ENCODE measurements at regions not wholly inside any gene's neighbourhood (a gene's known extent, or its start where the extent isn't known, plus 50 kb on each side); places are given as distances from the start of the nearest gene placed in this dataset.
"Not testable (repeated sequence)": the region's sequence is repeated elsewhere in the genome, so short reads cannot be mapped to it uniquely, and the experiment has no call there.

DNA sequence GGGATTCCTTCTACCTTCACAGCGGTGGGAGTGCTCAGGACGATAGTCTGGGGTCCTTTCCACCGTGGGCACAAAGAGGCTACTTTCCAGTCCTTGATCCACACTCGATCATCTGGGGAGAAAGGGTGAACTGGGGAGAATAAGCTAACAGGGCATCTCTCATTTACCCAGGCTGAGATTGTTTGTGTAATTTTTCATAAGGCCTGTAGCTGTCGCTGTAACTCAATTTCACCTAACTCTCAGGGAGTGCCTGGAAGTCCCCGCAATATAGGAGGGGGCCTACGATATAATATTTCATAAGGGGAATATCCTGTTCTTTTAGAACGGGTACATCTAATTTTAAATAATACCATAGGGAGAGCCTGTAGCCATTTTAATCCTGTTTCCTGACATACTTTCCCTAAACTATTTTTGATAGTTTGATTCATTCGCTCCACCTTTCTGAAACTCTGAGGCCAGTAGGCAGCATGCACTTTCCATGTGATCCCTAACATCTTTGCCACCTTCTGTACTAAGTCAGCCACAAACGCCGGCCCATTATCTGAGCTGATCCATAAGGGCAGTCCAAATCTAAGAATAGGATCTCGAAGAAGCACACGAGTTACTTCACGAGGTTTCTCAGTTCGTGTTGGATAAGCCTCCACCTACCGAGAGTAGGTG lies 127.2 kb upstream of the CCZ1B start:
- DNase-seq (ENCODE audit: low read depth); H3K4me3 ChIP-seq (ENCODE audit: low read depth, low read length): not testable (repeated sequence)
- TF ChIP-seq, protein P1, sequence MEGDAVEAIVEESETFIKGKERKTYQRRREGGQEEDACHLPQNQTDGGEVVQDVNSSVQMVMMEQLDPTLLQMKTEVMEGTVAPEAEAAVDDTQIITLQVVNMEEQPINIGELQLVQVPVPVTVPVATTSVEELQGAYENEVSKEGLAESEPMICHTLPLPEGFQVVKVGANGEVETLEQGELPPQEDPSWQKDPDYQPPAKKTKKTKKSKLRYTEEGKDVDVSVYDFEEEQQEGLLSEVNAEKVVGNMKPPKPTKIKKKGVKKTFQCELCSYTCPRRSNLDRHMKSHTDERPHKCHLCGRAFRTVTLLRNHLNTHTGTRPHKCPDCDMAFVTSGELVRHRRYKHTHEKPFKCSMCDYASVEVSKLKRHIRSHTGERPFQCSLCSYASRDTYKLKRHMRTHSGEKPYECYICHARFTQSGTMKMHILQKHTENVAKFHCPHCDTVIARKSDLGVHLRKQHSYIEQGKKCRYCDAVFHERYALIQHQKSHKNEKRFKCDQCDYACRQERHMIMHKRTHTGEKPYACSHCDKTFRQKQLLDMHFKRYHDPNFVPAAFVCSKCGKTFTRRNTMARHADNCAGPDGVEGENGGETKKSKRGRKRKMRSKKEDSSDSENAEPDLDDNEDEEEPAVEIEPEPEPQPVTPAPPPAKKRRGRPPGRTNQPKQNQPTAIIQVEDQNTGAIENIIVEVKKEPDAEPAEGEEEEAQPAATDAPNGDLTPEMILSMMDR (IDR thresholded peaks at IDR 0.05; ENCODE audit: low read depth, low read length, missing control alignments) = peak; percentile 29

DNA sequence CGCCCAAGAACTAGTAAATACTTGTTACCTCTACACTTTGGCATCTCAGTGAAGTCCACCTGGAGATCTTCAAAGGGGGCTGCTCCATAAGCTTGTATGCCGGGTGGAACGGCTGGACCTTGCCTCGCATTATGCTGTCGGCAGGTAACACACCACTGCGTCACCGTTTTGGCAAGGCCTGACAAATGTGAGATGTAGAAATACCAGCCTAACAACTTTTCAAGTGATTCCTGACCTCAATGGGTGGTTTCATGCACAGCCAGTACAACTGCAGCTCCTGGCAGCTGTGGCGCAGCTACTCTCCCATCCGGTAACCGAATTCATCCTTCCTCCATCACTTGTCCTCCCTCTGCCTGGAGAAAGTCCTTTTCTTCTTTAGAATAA lies 127.7 kb upstream of the CCZ1B start:
- not testable (repeated sequence) for DNase-seq (ENCODE audit: low read depth); H3K4me3 ChIP-seq (ENCODE audit: low read depth, low read length)

DNA sequence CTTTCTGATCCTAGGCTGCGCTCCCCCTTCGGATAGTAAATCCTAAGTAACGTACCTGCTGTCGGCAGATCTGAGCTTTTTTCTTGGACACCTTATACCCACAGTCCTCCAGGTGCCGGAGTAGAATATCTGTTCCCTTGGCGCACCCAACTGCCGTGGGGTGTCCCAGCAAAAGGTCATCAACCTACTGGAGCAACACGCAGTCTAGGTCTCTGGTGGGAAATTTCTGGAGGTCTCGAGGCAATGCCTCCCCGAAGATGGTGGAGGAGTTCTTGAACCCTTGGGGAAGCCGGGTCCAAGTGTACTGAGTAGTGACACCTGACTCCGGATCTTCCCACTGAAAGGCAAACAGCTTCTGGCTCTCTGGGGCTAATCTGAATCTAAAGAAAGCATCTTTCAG lies 129.3 kb upstream of the CCZ1B start:
- not testable (repeated sequence) for DNase-seq (ENCODE audit: low read depth); H3K4me3 ChIP-seq (ENCODE audit: low read depth, low read length)

DNA sequence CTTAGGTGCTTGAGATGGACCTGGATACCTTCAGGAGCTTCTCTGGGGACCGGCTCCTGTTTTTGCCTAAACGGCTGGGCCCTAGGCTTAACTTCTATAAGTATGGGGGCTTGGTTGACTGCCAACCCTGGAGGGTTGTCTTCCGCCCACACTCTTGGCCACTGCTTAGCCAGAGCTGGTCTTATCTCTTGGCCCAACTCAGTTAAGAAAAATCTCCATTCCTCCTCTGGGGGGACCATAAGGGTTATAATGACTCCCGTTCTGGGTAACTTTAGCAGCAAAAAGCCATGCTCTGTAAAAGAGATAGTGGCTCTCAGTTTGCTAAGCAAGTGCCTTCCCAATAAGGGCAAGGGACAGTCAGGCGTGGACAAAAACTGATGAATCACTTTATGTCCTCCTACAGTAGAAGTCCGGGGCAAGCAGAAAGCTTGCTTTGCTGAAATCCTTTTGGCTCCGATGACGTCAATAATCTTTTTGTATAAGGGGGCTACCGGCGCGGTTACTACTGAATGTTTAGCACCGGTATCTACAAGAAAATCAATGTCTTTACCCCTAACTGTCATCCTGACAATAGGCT lies 130.0 kb upstream of the CCZ1B start:
- not testable (repeated sequence) for H3K4me3 ChIP-seq (ENCODE audit: low read depth, low read length); DNase-seq (ENCODE audit: low read depth)

DNA sequence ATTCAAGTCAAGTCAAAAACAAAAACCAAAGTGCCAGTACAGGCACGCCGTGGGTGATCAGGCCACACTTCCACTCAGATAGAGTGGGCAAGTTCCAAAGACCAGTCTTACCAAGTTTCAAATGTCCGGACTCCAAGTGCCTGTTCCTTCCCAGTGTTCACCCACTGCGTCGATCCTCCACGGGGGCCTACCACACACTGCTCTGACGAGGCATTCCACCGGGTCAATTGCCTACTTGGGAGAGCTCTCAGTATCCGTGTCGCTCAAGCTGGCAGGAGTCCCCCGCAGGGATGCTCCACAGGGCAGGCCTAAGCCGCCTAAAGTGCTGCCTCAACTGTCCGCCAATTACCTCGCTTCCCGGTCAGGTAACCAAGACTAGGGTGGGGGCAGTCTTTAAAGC lies 132.3 kb upstream of the CCZ1B start:
- not testable (repeated sequence) for DNase-seq (ENCODE audit: low read depth)

DNA sequence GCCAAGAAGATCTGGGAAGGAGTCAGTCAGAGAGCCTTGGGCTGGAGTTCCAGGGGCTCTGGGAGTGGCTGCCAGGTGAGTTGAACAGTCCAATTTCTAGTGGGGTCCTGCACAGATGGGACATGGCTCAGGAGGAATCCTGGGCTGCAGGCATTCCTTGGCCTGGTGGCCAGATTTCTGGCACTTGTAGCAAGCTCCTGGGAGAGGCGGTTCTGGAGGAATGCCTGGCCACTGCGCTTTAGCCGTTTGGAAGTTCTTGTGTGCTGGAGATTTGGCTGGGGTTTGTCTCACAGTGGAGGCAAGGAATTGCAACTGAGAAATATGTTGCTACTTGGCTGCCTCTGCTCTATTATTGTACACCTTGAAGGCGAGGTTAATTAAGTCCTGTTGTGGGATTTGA lies 133.9 kb upstream of the CCZ1B start:
- not testable (repeated sequence) for DNase-seq (ENCODE audit: low read depth); H3K4me3 ChIP-seq (ENCODE audit: low read depth, low read length)

More for the DNA sequence above, 132.3 kb upstream of the CCZ1B start:
- not testable (repeated sequence) for H3K4me3 ChIP-seq (ENCODE audit: low read depth, low read length)

DNA sequence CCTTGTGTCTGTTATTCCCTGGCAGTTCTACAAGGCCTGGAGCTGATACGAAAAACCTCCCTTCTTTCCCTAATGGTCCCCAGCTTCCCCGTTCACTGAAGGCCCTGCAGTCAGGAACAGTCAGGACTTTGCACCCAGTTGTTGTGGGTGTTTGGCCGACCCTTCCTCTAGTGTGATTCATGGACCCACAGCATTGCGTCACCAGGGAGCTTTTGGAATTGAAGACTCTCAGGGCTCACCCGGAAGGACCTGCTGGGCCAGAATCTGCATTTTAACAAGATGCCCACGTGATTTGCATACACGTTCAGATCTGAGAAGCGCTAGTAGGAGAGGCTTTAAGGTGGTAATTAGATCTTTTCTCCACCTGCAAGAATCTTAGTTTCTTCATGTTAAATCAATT lies 136.8 kb upstream of the CCZ1B start:
- not testable (repeated sequence) for DNase-seq (ENCODE audit: low read depth)

DNA sequence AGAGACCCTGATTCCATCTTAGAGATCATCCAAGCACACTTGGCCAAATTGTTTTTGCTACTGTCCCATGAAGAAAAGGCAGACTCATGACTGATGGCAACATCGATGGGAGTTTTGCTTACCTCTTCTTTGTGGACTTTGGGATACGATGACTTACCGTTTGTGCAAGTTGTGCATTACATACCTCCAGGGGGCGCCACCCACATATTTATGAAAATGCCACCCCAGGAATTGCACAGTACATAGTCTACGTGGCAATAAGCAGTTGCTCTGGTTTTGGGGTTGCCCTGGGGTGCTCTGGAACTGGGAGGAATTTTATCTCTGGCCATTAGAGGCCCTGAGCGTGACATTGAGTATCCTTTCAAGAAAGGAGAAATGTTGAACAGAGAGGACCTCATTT lies 139.0 kb upstream of the CCZ1B start:
- H3K4me3 ChIP-seq (ENCODE audit: low read depth, low read length); DNase-seq (ENCODE audit: low read depth): not testable (repeated sequence)
- TF ChIP-seq, protein P1 (IDR thresholded peaks at IDR 0.05; ENCODE audit: low read depth, low read length, missing control alignments) = peak; percentile 37

More for the DNA sequence above, 136.8 kb upstream of the CCZ1B start:
- H3K4me3 ChIP-seq (ENCODE audit: low read depth, low read length) = not testable (repeated sequence)

DNA sequence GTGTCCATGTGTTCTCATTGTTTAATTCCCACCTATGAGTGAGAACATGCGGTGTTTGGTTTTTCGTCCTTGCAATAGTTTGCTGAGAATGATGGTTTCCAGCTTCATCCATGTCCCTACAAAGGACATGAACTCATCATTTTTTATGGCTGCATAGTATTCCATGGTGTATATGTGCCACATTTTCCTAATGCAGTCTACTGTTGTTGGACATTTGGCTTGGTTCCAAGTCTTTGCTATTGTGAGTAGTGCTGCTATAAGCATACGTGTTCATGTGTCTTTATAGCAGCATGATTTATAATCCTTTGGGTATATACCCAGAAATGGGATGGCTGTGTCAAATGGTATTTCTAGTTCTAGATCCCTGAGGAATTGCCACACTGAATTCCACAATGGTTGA lies 144.1 kb upstream of the CCZ1B start:
- H3K4me3 ChIP-seq (ENCODE audit: low read depth, low read length); DNase-seq (ENCODE audit: low read depth): not testable (repeated sequence)

DNA sequence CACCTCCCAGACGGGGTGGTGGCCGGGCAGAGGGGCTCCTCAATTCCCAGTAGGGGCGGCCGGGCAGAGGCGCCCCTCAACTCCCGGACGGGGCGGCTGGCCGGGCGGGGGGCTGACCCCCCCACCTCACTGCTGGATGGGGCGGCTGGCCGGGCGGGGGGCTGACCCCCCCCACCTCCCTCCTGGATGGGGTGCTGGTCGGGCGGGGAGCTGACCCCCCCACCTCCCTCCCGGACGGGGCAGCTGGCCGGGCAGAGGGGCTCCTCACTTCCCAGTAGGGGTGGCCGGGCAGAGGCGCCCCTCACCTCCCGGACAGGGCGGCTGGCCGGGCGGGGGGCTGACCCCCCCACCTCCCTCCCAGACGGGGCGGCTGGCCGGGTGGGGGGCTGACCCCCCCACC lies 148.8 kb upstream of the CCZ1B start:
- not testable (repeated sequence) for H3K4me3 ChIP-seq (ENCODE audit: low read depth, low read length)

DNA sequence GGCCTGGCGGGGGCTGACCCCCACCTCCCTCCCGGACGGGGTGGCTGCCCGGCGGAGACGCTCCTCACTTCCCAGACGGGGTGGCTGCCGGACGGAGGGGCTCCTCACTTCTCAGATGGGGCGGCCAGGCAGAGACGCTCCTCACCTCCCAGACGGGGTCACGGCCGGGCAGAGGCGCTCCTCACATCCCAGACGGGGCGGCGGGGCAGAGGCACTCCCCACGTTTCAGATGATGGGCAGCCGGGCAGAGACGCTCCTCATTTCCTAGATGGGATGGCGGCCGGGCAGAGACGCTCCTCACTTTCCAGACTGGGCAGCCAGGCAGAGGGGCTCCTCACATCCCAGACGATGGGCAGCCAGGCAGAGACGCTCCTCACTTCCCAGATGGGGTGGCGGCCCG lies 149.3 kb upstream of the CCZ1B start:
- H3K4me3 ChIP-seq (ENCODE audit: low read depth, low read length); DNase-seq (ENCODE audit: low read depth): not testable (repeated sequence)

More for the DNA sequence above, 148.8 kb upstream of the CCZ1B start:
- not testable (repeated sequence) for DNase-seq (ENCODE audit: low read depth)

DNA sequence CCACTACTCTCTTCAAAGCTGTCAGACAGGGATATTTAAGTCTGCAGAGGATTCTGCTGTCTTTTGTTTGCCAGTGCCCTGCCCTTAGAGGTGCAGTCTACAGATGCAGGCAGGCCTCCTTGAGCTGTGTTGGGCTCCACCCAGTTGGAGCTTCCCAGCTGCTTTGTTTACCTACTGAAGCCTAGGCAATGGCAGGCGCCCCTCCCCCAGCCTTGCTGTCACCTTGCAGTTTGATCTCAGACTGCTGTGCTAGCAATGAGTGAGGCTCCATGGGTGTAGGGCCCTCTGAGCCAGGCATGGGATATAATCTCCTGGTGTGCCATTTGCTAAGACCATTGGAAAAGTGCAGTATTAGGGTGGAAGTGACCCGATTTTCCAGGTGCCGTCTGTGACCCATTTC lies 151.3 kb upstream of the CCZ1B start:
- not testable (repeated sequence) for H3K4me3 ChIP-seq (ENCODE audit: low read depth, low read length); DNase-seq (ENCODE audit: low read depth)

DNA sequence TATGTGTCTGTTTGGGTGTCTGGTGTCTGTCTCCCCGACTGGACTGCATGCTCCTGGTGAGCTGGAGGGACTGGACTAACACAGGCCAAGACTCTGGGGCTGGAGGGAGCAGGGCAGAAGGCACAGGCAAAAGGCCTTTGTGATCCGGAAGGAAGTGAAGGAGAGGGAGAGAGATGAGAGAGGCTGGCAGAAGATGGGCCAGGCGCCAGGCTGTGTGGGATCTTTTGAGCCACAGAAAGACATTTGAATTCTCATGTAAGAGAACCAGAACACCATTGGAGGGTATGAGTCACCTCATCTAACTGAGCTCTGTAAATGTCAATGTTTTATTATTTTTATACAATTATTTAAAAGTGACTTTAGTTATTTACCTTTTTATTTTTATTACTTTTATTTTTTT lies 152.3 kb upstream of the CCZ1B start:
- DNase-seq (ENCODE audit: low read depth); H3K4me3 ChIP-seq (ENCODE audit: low read depth, low read length): not testable (repeated sequence)

DNA sequence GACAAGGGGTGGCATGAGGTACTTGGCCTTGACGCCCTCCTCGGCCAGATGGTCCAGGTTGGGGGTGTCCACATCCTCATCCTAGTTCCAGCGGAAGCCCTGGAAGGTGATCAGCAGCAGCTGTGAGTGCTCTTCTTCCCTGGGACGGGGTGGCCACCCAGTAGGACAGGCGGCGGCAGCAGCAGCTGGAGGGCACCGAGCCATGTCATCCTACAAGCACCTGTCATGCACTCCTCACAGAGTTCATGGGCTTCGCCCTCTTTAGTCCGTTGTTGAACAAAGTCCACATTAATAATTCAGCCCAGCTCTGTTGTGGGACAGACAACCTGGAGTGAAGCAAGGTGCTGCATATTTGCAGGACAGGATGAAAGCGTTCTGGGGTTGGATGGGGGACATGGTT lies 153.4 kb upstream of the CCZ1B start:
- H3K4me3 ChIP-seq (ENCODE audit: low read depth, low read length); DNase-seq (ENCODE audit: low read depth): not testable (repeated sequence)

DNA sequence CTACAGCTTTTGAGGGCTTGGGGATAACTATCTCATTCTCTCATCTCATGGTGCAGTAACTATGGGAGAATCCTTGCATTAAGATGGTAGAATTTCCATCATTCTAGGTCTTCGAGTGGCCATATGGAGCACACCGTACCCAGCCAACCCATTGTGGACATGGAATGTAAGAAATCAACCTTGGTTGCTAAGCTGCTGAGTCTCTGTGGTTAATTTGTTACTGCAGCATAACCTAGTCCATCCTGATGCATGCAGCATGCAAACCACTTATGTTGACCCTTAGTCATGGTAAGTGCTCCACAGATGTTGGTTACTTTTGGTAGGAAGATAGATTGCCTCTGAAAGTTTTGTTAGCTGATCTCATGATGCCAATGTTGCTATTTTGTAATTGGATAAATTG lies 156.3 kb upstream of the CCZ1B start:
- not testable (repeated sequence) for DNase-seq (ENCODE audit: low read depth); H3K4me3 ChIP-seq (ENCODE audit: low read depth, low read length)

DNA sequence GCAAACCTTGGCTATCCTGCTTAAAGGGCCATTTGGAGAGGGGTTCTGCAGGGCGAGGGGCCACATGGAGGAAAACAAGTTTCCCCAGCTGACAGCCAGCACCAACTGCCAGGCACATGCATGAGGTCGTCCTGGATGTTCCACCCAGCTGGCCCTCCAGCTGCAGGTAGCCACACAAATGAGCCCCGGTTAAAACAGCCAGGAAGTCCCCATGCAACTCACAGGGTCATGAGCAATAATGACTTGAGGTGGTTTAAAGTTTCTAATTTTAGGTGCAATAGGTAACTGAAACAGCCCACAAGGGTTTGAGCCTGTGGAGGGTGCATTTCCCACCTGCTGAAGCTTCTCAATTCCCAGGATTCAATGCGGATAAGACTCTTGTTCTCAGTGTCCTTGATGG lies 160.8 kb upstream of the CCZ1B start:
- not testable (repeated sequence) for H3K4me3 ChIP-seq (ENCODE audit: low read depth, low read length); DNase-seq (ENCODE audit: low read depth)

DNA sequence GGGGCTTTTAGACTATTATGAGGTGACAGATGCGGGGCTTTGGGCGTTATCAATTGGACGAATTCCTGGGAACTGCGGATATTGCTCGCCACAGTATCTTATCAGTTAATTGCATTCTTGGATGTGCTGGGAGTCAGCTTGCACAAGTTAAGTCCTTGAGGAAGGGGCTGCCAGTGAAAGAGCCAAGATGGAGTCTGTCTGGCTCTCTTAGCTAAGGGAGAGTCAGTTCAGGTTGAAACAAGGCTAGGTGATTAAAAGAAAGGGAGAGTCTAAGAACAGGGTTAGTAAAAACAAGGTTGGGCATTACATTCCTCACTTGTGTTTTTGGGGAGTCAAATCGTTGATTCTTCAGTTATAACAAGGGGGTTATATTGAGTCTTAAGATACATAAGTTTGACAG lies 162.5 kb upstream of the CCZ1B start:
- not testable (repeated sequence) for H3K4me3 ChIP-seq (ENCODE audit: low read depth, low read length); DNase-seq (ENCODE audit: low read depth)

DNA sequence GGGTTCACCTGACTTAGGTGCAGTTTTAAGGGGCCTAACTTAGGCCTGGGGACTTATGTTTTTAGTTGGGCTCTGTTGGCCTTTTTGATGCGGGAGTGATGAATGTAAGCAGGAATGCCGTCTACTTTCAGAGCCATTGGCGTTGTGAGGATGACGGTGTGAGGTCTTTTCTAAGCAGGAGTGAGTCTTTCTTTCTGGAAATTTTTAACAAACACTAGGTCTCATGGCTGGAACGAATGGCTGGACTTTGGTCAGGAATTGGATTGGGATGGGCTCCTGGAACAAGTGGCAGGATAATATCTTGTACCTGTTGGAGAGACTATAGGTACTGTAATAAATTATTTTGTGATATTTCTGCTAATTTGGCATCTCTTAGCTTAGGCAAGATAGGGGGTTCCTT lies 163.9 kb upstream of the CCZ1B start:
- H3K4me3 ChIP-seq (ENCODE audit: low read depth, low read length) = not testable (repeated sequence)

More for the DNA sequence above, 163.9 kb upstream of the CCZ1B start:
- DNase-seq (ENCODE audit: low read depth) = not testable (repeated sequence)

Data from GM12864 (cell line).